HepG2 (cell line): ENCODE measurements at regions not wholly inside any gene's neighbourhood (a gene's known extent, or its start where the extent isn't known, plus 50 kb on each side); places are given as distances from the start of the nearest gene placed in this dataset.

Source experiments
- ARNT ChIP-seq: fragments of 450-650 bp; IDR thresholded peaks from 2 replicates; pipeline ENCODE4 v1.6.1; 2017
- GFI1 ChIP-seq: sonication (generic); formaldehyde crosslinking; IDR thresholded peaks from 2 replicates; pipeline ENCODE4 v1.5.0; 2020; ENCODE audit warnings: missing genetic modification reagents, mild to moderate bottlenecking, borderline replicate concordance
- HES4 ChIP-seq: sonication (generic); formaldehyde crosslinking; IDR thresholded peaks from 2 replicates; pipeline ENCODE4 v1.9.0; 2021; ENCODE audit warnings: mild to moderate bottlenecking, missing genetic modification reagents, borderline replicate concordance
- IKZF4 ChIP-seq: sonication (generic); formaldehyde crosslinking; IDR thresholded peaks from 2 replicates; pipeline ENCODE4 v1.5.1; 2020; ENCODE audit warnings: borderline replicate concordance, mild to moderate bottlenecking, low read depth, missing genetic modification reagents; ENCODE audit errors: not compliant biosample characterization
- PAF1 ChIP-seq: IDR thresholded peaks from 2 replicates; pipeline ENCODE4 v1.6.1; 2016; ENCODE audit warnings: missing genetic modification reagents, missing compliant biosample characterization
- PHB2 ChIP-seq: fragments of 450-650 bp; IDR thresholded peaks from 2 replicates; pipeline ENCODE4 v1.6.1; 2018; ENCODE audit not compliant: partially characterized antibody
- PRPF4 ChIP-seq: fragments of 200-400 bp; formaldehyde crosslinking; IDR thresholded peaks from 2 replicates; pipeline ENCODE4 v1.6.1; 2016; ENCODE audit warnings: low read length, low read depth; ENCODE audit not compliant: poor library complexity, severe bottlenecking
- XBP1 ChIP-seq: sonication (generic); formaldehyde crosslinking; IDR thresholded peaks from 2 replicates; pipeline ENCODE4 v1.5.0; 2020; ENCODE audit warnings: missing genetic modification reagents
- ZNF451 ChIP-seq: sonication (generic); formaldehyde crosslinking; IDR thresholded peaks from 2 replicates; pipeline ENCODE4 v1.5.0; 2020; ENCODE audit warnings: mild to moderate bottlenecking, missing genetic modification reagents
- ZNF512B ChIP-seq: sonication (generic); formaldehyde crosslinking; IDR thresholded peaks from 2 replicates; pipeline ENCODE4 v1.5.1; 2020; ENCODE audit warnings: missing genetic modification reagents, mild to moderate bottlenecking, borderline replicate concordance
- ZNF597 ChIP-seq: sonication (generic); formaldehyde crosslinking; IDR thresholded peaks from 2 replicates; pipeline ENCODE4 v1.5.0; 2020; ENCODE audit warnings: missing genetic modification reagents
- ZNF615 ChIP-seq: sonication (generic); formaldehyde crosslinking; IDR thresholded peaks from 2 replicates; pipeline ENCODE4 v1.5.0; 2020; ENCODE audit warnings: mild to moderate bottlenecking, missing genetic modification reagents, borderline replicate concordance
- TF ChIP-seq, protein P1 (sequence below), 2 experiments: sonication (generic) in 1 of 2; formaldehyde crosslinking in 1 of 2; IDR thresholded peaks; 2 replicates each; pipeline versions ENCODE4 v1.4.0 to v1.6.1; 2018 to 2020; ENCODE audit warnings: missing genetic modification reagents in 2 of 2, borderline replicate concordance in 1 of 2, low read depth in 1 of 2, mild to moderate bottlenecking in 1 of 2, missing biosample characterization in 1 of 2

- TF ChIP-seq PRPF4 (no peak), ZNF512B (no peak), IKZF4 (CRISPR knock-in tag) (no peak), GFI1 (CRISPR knock-in tag) (no peak), ZNF451 (CRISPR knock-in tag) (no peak), ZNF597 (CRISPR knock-in tag) (no peak), XBP1 (CRISPR knock-in tag) (no peak), PHB2 (no peak), ZNF615 (CRISPR knock-in tag) (no peak), PAF1 (CRISPR knock-in tag) (no peak), ARNT (no peak), HES4 (CRISPR knock-in tag) (no peak)
- TF ChIP-seq, protein P1, sequence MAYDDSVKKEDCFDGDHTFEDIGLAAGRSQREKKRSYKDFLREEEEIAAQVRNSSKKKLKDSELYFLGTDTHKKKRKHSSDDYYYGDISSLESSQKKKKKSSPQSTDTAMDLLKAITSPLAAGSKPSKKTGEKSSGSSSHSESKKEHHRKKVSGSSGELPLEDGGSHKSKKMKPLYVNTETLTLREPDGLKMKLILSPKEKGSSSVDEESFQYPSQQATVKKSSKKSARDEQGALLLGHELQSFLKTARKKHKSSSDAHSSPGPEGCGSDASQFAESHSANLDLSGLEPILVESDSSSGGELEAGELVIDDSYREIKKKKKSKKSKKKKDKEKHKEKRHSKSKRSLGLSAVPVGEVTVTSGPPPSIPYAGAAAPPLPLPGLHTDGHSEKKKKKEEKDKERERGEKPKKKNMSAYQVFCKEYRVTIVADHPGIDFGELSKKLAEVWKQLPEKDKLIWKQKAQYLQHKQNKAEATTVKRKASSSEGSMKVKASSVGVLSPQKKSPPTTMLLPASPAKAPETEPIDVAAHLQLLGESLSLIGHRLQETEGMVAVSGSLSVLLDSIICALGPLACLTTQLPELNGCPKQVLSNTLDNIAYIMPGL (CRISPR knock-in tag; IDR thresholded peaks at IDR 0.05; ENCODE audit: borderline replicate concordance in 1 of 2, low read depth in 1 of 2): no peak
Observed at GRCh38 chr10:33556103-33556502, 221.6 kb upstream of the NRP1 start (continued).
